ENCODE measurements at regions not wholly inside any gene's neighbourhood (a gene's known extent, or its start where the extent isn't known, plus 50 kb on each side); places are given as distances from the start of the nearest gene placed in this dataset.

DNA sequence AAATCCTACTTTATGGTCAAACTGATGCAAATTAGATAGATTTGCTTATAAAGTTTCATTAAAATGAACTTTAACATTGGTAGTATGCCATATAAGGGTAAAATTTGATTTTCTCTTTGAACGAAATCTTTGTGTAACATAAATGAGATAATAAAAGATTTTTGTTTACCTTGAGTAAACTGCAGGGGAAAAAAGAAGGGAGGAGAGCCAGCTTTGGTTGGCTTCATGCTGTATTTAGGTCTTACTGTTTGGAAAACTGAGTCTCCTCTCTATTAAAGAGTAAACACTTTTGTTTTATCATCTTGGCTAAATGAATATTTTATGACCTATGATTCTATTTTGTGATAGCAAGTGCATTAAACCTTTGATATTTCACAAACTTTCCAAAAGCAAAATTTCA, 267.6 kb downstream of the IPO8 start:
- no peak for DNase-seq

DNA sequence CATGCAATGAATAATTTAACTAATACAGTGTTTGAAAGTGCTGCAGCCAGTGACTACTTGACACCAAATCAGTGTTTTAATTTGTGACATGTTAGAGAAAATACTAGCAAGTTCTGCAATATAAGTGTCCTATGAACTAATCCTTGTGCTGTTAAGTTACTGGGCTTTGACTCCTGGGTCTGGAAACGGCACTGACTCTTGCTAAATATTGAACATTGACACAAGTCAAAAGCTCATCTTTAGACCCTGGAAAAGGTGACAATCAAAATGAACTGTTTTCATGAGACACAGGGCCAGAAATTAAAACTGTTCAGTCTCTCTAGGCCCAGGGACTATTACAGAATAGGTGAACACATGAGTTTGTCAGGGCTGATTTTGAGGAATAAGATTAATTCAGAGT, 268.1 kb downstream of the IPO8 start:
- DNase-seq, result no peak

DNA sequence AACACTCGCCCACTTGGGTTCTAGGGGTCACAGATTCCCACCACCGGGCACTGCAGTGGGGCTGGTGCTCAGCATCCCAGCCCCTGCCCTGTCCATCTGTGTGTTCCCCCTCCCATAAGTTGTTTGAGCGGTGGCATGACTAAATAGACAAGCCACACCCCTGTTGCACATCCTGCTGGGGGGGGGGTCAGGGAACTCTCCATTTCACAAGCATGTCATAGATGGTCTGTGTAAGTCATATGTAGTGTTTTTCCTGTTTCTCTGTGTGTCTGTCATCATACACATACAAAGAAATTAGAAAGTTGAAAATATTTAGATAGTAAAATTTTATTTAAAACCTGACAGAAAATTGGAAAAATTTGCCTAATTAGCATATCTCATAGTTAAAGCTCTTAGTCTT, 270.2 kb downstream of the IPO8 start:
- no peak for DNase-seq

DNA sequence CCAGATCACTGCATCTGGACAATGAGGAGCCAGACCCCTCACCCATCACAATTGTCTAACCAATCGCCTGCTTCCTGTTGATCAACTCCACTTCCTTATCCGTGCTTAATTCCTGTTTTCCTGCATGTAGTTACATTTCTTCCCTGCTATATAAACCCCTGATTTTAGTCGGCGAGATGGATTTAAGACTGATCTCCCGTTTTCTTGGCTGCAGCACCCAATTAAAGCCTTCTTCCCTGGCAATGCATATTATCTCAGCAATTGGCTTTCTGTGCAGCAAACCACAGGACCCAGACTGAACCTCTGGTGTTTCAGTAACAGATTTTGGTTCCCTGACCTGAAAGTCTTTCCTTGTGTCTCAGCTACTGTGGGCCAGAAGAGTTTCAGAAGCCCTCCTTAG, 272.3 kb downstream of the IPO8 start:
- DNase-seq, result no peak

DNA sequence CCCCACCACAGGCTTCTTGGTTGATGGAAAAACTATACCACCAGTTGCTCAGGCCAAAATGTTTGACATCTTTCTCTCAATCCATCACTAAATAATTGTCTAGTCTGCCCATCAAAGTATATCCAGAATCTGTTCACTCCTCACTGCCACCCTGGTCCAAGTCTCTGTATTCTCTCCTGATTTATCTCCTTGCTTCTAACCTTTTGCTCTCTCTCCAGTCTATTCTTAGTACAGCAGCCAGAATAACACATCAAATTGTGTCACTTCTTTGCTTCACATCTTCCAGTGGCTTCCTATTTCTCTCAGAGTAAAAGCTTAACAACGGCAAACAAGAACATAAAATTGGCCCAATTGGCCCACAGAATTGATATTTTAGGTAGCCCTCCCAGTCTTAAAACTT, 272.8 kb downstream of the IPO8 start:
- DNase-seq, result no peak

DNA sequence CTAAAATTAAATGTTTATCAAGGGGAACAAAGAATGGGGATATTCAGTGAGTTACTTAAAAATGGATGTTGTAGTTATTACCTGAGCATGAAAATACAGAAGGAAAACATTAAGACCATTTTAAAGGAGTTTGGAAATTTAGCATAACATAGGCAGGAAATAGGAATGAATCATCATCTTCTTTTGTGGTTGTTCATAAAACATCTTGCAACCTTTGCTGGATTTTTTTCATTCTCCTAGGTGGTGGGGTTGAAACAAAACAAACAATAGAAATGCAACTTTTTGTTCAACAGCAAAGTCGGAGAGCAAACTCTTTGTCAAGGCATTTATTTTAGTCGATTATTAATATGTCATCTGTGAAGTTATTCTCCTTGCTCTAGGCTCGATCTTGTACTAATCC, 275.1 kb downstream of the IPO8 start:
- no peak for DNase-seq

DNA sequence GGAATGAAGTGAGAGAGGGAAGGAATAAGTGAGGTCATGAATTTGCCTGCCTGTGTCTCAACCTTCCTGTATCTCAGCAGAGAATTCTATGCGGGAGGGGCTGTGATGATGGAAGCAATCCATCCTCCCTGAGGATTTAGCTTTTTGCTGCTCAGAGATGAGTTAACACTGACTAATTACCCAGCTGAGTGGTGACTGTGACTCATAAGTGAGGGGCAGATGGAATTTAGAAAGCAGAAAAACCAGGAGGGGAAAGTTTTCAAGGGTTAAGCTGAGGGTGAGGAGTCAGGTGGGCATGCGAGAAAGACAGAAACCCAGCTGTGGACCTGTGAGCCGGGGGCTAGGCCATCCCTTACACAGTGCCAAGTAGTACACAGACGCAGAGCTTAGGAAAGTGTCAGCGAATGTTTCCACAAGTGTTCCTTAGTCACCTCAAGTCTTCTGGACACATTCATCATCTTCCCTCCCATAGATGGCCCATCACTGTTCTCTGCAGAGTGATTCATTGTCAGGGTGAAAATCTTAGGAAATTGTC, 277.9 kb downstream of the IPO8 start:
- DNase-seq, result peak; percentile 5

DNA sequence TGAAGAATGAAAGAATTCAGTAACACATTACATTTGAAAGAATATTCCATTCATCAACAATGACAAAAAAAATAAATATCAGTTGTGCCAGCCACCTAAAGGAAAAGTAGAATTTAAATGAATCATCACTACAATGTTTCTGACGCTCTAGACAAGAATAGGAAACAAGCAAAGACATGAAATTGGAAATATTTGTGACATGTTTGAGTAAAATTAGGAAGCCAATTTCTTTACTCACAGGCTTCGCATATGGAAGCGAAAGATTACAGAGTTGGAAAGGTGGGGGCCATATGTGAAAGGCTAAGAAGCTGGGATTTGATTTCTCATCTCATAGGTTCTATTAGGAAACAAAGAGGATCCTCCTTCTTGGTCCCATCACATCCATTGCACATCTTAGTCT, 279.0 kb downstream of the IPO8 start:
- DNase-seq, result no peak

DNA sequence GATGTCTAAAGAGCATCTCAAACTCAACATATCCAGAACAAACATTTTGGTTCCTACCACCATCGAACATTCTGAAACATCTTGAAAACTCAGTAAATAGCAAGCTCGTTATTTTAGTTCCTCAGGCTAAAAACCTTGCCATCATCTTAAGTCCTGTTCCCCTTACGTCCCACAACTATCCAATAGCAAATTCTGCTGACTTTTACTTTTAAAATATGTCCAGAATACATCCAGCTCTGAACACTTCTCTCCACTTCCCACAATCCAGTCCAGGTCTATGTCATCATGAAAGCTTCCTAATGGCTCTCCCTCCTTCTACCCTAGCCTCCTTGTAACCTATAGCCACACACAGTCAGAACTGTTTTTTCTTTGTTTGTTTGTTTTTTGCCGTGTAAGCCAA, 279.9 kb downstream of the IPO8 start:
- no peak for DNase-seq

DNA sequence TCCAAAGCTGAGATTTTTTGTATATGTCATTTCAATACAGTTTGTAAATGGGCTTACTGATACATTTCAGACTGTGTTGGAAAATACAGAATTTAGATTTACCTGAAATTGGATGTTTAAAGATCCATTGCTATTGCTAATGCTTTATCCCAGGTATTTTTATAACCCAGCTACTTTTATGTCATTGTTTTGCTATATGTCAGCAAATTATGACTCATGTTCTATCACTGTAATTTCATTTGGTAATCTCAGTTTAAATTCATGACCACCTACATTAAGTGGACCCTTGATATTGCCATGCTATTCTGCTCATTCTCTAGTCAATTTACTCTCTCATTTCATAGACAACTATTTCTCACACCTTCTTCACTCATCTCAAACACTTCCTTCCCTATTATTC, 281.2 kb downstream of the IPO8 start:
- no peak for DNase-seq

DNA sequence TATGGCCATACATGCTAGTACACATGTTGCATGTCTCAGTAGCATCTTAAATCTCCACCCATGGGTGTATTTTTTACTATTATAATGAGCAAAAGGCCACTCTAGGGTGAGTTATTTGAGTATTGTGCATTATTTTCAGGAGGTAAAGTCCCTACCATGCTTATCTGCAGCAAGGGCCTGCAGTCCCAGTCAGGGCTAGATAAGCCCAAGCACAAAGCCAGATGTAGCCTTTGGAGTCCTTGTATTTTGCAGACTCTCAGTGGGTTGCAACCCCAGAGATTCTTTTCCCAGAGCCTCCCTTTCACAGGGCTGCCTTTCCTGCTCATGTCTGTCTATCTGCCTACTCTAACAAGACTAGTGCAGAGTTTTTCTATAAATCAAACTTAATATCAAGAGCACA, 295.3 kb downstream of the IPO8 start:
- no peak for DNase-seq

DNA sequence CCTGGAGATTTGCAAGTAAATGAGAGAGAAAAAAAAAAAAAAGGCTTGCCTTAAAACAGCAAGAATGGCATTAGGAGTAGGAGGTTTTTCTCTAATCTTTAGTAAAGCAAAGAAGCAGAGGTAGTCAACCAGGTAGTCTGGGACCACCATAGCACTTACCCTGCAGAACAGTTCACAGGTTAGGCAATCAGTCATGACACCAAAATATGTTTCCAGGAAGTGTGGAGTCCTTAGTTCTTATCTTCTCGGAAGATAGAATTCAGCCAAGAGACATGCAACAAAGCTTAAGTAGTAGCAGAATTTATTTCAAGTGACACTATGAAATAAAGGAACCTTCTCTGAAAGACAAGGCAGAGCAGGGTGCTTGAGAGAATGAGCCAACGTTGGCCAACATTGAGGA, 295.8 kb downstream of the IPO8 start:
- DNase-seq, result no peak

DNA sequence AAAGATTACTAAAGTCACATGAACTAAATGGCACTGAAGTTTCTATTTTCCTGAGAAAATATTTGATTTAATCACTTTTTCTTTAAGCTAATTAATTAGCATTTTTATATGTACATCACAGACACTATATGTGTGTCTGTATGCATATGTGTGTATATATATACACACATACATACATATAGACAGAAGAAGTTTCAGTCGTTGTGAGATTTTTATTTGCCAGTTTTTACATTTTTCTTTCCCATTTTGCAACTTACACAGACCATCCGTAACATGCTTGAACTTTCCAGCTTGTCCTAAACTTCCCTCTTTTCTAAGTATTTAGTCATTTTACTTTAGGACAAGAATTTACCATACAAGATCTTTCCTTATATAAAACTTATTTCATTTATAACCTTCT, 299.1 kb downstream of the IPO8 start:
- no peak for DNase-seq

DNA sequence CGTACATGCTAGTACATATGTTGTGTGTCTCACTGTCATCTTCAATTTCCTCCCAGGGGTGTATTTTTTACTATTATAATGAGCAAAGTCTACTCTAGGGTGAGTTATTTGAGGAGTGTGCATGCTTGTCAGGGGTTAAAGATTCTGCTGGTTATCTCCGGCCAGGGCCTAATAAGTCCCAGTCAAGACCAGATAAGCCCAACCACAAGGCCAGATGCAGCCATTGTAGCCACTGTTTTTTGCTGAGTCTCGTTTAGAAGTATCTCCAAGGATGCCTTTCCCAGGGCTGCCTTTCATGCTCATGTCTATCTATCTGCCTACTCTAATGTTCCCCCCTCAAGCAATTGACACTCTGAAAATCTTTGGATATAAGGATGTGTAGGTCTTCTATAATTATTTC, 300.5 kb downstream of the IPO8 start:
- no peak for DNase-seq

DNA sequence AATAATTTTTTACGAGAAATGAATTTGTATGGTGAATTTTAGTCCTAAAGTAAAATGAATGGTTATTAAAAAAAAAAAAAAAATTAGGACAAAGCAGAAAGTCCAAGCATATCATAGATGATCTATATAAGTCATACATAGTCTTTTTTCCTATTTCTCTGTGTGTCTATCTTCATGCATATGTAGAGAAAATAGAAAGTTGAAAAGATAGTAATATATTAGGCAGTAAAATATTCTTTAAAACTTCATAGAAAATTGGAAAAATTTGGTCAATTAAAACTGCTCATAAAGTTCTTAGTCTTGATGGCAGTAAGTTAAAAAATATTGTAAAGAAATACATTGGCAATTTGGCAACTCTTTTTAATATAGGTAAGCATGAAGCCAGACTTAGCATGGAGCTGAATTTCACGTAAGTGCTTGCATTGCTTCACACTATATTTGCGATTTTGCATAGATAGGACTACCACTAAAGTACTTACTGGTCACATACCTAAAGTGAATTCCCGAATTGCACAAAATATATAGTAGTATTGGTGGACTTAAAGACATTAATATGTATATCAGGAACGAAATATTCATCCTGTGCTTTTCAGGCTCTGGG, 303.8 kb downstream of the IPO8 start:
- DNase-seq, result no peak

DNA sequence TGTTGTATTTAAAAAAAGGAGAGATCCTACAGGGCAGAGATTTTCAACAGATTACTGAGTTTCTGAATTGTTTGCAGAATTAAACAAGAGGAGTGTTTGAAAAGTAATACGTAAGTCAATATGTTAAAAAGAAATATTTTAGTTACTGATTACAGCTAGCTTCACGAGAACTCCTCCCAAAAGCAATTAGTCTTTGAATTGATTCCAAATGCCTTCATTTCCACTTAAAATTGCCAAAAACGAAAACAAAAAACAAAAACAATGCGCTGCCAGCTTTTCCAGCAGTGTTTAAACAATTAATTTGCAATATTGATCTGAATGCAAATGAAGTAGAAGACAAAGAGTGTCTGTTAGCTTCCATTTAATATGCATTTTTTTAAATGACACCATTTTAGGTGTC, 310.0 kb downstream of the IPO8 start:
- DNase-seq, result no peak

DNA sequence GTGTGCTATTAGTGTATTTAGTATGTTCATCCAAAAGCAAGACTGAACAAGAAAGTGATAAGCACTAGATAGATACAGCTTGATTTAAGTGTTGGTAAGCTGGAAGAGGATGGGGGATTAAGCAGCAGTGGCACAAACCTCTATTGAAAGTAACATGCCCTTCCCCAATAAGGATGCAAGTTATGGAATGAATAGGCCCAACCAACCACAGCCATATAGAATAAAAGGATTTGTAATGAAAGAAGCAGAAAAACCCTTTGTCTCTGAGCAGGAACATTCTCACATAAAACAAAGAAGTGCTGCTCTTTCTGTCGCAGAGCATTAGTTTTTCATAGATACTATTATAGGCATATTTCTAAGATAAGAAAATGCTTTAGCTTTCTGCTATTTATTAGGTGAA, 310.7 kb downstream of the IPO8 start:
- DNase-seq, result no peak

DNA sequence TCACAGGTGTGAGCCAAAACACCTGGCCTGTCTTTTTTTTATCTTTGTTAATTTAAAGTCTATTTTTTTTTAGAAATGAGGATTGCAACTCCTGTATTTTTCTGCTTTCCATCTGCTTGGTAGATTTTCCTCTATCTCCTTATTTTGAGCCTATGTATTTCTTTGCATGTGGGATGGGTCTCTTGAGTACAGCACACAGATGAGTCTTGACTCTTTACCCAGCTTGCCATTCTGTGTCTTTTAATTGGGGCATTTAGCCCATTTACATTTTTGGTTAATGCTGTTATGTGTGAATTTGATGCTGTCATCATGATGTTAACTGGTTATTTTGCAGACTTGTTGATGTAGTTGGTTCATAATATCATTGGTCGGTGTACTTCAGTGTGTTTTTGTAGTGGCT, 317.4 kb downstream of the IPO8 start:
- DNase-seq, result no peak

DNA sequence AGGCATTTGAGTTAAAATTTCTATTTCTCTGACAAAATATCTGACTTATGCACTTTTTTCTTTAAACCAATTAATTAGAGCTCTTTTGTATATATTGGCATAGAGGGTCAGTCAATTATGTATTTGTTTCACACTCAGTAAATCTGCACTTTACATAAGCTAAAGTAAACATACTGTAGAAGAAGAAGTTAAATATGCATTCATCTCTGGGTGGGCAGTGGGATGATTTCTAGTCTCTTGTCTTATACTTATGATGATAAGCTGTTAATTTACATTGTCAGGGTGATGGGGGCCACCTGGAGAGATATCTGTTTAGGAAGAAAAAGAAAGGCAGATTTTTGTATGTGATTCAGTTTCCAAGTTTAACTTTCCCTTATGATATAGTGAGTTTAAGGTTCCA, 330.8 kb downstream of the IPO8 start:
- no peak for DNase-seq

DNA sequence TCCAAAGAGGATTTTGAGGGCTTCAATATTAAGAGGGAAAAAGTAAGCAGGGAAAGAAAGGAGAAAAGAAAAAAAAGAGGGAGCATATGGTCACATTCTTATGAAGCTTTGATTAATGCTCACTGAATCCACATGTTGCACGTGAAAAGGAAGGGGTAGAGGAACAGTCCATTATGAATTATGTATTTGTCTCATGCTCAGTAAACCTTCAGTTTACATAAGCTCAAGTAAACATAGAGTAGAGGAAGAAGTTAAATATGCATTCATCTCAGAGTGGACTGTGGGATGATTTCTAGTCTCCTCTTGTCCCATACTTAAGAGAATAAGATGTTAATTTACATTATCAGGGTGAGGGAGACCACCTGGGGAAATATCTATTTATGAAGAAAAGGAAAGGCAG, 334.5 kb downstream of the IPO8 start:
- no peak for DNase-seq

DNA sequence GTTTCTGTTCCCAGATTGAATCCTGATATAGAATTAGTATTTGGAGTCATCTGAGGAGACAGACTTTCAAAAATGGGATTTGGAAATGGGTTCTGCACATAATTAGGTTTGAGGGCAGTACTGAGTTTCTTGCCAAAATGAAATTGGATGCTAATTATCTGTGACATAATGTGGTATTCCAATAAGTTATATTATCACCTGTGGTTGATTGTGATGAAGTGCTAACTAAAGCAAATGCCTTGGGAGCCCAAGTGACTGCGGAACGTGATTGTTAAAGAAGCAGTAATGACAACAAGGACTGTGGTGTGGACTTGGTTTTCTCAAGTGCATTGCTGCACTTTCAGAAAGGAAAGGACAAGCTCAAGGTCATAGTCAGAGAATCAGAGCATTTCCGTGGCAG, 337.0 kb downstream of the IPO8 start:
- no peak for DNase-seq

DNA sequence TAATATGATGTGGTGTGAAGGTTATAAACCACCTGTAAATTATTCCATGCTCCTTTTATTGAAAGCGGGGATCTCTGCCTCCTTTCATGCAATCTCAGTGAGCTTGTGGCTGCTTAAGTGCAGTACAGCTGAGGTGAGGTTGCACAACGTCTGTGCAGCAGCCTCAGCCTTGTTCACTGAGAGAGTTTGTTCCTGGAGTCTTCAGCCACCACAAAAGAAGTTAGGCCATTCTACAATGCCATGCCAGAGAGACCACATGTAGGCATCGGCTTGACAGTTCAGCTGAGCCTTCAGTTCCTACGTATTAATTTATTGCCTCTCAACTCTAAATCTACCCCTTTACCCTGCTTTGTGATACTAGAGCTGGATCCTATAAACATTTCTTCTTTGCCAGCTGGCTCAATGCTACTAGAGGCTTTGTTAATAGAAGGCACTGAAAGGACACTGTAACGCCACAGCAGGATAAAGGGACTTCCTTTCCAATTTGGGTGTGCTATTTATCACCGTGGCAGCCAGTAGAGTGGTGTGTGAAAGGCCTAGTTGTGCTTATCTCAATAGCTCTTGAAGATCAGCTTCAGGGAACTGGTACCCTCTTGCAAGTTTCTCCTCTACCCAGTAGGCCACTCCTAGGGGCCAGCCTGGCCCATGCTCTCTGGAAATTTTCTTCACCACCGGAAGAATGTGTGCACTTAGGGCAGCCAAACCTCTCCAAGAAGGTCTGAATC, 337.7 kb downstream of the IPO8 start:
- DNase-seq, result peak; percentile 18

DNA sequence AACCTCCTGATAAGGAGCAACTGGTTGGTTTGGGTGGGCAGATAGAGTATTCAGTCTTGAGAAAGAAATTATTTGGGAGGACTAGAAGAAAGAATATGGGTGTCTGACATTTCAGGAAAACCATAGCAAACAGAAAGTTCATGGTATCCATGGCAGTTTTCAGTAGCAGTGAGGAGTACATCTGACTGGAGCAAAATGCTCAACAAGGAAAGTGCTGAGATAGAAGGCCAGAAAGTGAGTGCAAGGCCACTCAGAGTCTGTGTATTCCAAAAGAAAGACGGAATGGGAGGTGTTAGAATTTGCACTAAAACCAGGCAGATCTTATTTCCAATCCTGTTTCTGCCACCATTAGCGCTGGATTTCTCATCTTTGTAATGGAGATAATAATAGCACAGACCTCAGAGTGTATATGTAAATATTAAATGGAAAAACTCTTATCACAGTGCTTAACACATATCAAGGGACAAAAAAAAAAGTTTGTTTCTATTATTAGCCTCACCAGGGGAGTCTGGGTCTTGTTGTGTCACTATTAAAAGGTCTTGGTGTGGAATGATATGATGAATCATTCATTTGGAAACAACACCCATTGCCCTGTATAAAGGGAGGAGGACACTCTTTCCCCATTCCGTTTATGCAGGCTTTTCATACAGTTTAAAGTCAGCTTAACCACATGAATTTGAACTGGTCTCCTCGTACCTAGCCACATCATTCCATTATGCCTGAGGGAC, 349.8 kb downstream of the IPO8 start:
- no peak for DNase-seq

DNA sequence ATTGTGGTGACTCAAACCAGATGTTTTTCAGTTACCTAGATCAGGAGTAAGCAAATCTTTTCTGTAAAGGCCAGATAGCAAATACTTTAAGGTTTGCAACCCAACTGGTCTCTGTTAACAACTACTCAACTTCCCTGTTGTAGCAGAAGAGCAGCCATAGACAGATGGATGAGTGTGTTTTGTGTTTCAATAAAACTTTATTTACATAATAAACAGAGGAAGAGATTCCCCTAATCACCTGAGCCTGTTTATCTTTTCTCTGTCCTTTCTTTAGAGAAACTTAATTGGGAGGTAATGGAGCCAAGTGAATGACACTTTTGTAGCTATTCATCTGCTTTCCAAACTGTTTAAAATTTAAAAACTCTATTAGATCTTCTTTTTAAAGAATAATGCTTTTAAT, 365.1 kb downstream of the IPO8 start:
- no peak for DNase-seq

All from MV-4-11 (cell line).